ENCODE measurements at regions not wholly inside any gene's neighbourhood (a gene's known extent, or its start where the extent isn't known, plus 50 kb on each side); places are given as distances from the start of the nearest gene placed in this dataset.

DNA sequence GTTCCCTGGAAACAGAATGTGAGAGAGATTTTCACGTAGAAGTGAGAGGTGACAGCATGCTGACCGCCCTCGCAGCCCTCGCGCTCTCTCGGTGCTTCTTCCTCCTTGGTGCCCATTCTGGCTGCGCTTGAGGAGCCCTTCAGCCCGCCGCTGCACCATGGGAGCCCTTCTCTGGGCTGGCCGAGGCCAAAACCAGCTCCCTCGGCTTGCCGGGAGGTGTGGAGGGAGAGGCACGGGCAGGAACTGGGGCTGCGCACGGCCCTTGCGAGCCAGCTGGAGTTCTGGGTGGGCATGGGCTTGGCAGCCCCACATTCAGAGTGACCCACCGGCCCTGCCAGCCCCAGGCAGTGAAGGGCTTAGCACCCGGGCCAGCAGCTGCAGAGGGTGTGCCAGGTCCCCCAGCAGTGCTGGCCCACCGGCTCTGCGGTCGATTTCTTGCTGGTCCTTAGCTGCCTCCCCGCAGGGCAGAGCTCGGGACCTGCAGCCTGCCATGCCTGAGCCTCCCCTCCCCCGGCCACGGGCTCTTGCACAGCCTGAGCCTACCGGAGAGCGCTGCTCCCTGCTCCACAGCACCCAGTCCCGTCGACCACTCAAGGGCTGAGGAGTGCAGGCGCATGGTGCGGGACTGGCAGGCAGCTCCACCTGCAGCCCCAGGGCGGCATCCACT, 888.7 kb upstream of the ZWINT start:
- Mint-ChIP-seq H3K4me3 (no peak overlapping the region), H3K36me3 (no peaks in the 10 kb centered on the region), H3K9me3 (no peaks in the 10 kb centered on the region), H3K27ac (no peak overlapping the region), H3K27me3 (no peaks in the 10 kb centered on the region), H3K4me1 (no peaks in the 10 kb centered on the region)
- ATAC-seq: no peak

DNA sequence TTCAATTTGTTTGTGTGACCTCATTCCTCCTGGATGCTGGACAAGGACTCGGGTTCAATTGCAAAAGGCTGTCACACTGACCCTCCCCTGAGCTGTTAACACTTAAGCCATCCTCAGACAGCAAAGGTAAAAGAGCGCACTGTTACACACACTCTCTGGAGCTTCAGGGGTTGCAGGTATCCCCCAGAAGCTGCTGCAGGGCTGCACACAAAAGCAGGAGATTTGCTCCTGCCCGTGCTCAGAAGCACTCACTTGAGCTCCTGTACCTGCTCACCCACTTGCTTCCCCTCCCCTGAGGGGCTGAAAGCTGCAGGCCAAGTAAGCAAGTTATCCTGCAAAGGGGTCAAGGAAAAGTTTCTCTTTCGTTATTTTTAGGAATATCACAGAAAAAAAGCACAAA, 886.2 kb upstream of the ZWINT start:
- Mint-ChIP-seq H3K4me1 (no peaks in the 10 kb centered on the region), H3K36me3 (no peaks in the 10 kb centered on the region), H3K9me3 (no peaks in the 10 kb centered on the region), H3K27me3 (no peaks in the 10 kb centered on the region), H3K4me3 (no peak overlapping the region), H3K27ac (no peak overlapping the region)
- ATAC-seq: no peak

DNA sequence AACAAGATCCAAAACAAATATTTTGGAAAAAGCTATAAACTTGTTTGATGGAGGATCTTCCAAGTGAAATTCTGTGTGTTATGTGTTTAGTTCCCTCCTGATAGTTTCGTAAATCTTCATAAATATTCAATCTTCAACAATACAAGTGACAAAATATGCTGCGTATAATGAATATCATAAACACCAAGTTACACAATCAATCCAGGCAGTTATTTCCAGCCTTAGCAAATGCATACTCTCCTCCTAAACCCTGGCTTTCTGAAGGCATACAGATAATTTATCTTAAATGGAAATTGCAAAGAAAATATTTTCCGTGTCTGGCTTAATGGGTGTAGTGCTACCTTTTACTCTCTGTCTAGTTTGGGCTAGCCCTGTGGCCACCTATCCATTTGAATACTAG, 864.9 kb upstream of the ZWINT start:
- Mint-ChIP-seq H3K27me3 (no peaks in the 10 kb centered on the region), H3K27ac (no peak overlapping the region), H3K4me3 (no peak overlapping the region), H3K4me1 (no peaks in the 10 kb centered on the region), H3K36me3 (no peaks in the 10 kb centered on the region), H3K9me3 (peaks cover 9% of the 10 kb centered on the region)
- ATAC-seq: no peak

DNA sequence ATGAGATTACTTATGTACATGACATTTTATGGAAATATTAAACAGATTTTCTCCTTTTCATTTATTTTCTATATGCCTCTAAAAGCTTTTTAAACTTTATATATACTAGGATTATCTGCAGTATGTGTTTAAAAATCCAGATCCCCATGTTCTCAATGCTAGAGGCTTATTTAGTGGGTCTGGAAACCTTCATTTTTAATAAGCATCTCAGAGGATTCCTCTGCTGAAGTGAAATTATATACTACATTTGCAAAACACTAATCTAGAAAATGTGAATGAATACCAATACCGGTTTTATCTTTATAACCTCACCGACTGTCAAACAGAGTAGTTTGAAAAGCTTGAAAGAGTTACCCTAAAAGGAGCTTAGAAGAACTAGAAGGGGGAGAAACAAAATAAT, 863.8 kb upstream of the ZWINT start:
- H3K27ac Mint-ChIP-seq: no peak overlapping the region
- ATAC-seq: no peak
- H3K4me1 Mint-ChIP-seq: no peaks in the 10 kb centered on the region
- no peaks in the 10 kb centered on the region for H3K36me3 Mint-ChIP-seq
- no peaks in the 10 kb centered on the region for H3K27me3 Mint-ChIP-seq
- peaks cover 8% of the 10 kb centered on the region for H3K9me3 Mint-ChIP-seq
- no peak overlapping the region for H3K4me3 Mint-ChIP-seq

DNA sequence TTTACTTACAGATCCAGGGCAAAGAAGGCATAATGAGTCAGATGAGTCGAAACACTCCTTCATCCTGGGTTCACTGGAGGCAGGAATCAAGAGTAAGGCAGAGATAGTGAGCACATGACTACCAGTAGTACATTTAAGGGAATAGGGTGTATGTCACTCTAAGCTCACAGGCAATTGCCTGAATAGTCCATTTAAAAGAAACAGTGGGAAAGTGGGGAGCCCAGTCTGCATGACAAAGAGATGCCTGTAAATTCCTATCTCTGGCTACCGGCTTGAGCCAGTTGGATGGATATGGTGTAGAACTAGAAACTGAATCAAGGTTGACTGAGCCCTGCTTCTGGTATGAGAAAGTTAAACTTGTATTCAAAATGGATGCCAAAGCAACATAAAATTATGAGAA, 861.5 kb upstream of the ZWINT start:
- H3K4me3 Mint-ChIP-seq: no peak overlapping the region
- H3K27me3 Mint-ChIP-seq: no peaks in the 10 kb centered on the region
- H3K9me3 Mint-ChIP-seq: no peaks in the 10 kb centered on the region
- no peaks in the 10 kb centered on the region for H3K36me3 Mint-ChIP-seq
- H3K27ac Mint-ChIP-seq: no peak overlapping the region
- H3K4me1 Mint-ChIP-seq: no peaks in the 10 kb centered on the region
- ATAC-seq: no peak

DNA sequence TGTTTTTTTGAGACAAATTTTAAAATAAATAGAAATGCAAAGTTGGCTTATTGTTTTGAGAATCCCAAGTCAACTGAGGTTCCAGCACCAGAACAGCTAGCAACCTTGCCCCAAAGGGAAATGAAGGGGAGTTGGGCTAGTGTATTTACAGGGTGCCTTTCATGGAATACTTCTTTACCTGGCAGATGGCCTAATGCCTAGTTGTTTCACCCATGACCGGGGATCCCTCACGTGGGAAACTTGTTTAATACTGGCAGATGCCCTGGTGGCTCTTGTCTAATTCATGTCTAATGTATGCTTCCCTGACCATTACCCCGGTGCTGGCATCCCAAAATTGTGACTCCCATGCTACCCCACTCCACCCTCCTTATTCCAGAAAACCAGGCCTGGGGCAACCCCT, 861.1 kb upstream of the ZWINT start:
- no peak overlapping the region for H3K27ac Mint-ChIP-seq
- H3K4me1 Mint-ChIP-seq: no peaks in the 10 kb centered on the region
- H3K27me3 Mint-ChIP-seq: no peaks in the 10 kb centered on the region
- no peak for ATAC-seq
- no peaks in the 10 kb centered on the region for H3K9me3 Mint-ChIP-seq
- no peak overlapping the region for H3K4me3 Mint-ChIP-seq
- no peaks in the 10 kb centered on the region for H3K36me3 Mint-ChIP-seq

DNA sequence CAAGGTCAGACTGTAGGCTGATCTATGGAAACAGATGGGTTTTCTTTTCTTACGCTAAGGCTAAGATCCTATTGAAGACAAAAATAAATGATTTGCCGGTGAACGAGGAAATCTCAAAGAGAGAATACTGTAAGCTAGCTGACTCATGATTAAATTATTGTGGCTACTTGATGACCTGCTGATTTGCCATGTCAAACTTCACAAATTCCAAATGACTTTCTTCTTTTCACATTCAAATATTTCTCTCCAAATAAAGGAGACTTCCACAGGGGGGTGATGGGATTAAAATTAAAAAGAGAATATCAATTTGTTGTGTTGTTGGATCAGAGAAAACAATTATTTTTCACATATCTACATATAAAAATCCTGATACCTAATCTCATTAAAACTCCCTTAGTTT, 860.6 kb upstream of the ZWINT start:
- no peaks in the 10 kb centered on the region for H3K9me3 Mint-ChIP-seq
- no peak for ATAC-seq
- H3K27ac Mint-ChIP-seq: no peak overlapping the region
- no peak overlapping the region for H3K4me3 Mint-ChIP-seq
- no peaks in the 10 kb centered on the region for H3K4me1 Mint-ChIP-seq
- H3K36me3 Mint-ChIP-seq: no peaks in the 10 kb centered on the region
- no peaks in the 10 kb centered on the region for H3K27me3 Mint-ChIP-seq

DNA sequence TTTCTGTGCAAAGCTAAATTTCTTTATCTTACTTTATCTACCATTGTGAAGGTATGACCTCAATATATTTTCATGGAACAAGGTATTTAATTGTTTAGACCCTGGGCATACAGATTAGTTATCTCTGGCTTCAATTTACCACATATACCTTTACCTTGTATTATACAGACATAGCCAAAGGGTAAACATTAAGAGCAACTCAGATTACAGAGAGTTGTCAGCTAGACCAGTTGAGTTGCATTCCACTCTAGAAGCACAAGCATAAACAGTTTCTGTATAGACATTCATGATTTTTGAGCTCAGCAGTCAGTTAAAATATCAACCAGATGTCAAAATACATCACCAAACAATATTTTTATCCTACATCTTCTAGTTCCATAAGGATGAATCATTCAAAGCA, 857.3 kb upstream of the ZWINT start:
- Mint-ChIP-seq H3K4me1 (no peaks in the 10 kb centered on the region), H3K9me3 (no peaks in the 10 kb centered on the region), H3K27ac (no peak overlapping the region), H3K36me3 (no peaks in the 10 kb centered on the region), H3K27me3 (no peaks in the 10 kb centered on the region), H3K4me3 (no peak overlapping the region)
- no peak for ATAC-seq

DNA sequence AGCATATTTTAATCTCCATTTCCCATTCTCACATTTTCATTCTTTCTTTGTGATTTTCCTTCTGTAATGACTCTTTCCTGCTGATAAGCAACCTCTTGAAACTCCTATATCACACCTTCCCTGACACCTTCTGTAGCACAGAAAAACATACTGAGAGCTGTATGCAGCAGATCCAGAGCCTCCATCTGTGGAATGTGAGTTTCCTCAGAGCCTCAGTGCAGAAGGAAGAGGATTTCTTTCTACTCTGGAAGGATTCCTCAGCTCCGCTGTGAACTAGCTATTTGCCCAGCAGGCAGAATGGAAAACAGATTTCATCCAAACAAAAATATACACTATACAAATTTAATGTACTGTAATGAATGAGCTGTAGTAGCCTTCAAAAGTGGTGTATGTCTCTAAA, 841.3 kb upstream of the ZWINT start:
- Mint-ChIP-seq H3K27ac (no peak overlapping the region), H3K27me3 (no peaks in the 10 kb centered on the region), H3K4me1 (no peaks in the 10 kb centered on the region)

DNA sequence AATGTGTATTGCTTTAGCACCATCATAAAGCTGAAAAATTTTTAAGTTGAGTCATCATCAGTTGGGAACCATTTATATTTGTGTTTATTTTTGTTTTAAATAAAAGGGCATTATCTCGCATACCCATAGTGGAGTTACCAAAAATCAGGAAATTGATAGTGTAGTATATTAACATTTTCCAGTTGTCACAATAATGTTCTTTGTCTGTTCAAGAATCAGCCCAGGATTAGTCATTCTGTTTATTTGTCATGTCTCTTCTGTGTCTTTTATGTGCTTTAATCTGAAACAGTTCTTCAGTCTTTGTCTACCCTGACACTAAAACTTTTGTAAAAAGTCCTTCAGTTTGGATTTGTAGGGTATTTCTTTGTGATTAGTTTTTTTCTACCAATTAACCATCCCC, 827.8 kb upstream of the ZWINT start:
- no peak for ATAC-seq
- H3K4me1 Mint-ChIP-seq: no peaks in the 10 kb centered on the region
- peaks cover 2% of the 10 kb centered on the region for H3K9me3 Mint-ChIP-seq
- no peak overlapping the region for H3K27ac Mint-ChIP-seq
- H3K27me3 Mint-ChIP-seq: no peaks in the 10 kb centered on the region
- no peak overlapping the region for H3K4me3 Mint-ChIP-seq
- no peaks in the 10 kb centered on the region for H3K36me3 Mint-ChIP-seq

More for the DNA sequence above, 841.3 kb upstream of the ZWINT start:
- Mint-ChIP-seq H3K4me3 (no peak overlapping the region), H3K9me3 (peaks cover 3% of the 10 kb centered on the region), H3K36me3 (no peaks in the 10 kb centered on the region)
- ATAC-seq: no peak

DNA sequence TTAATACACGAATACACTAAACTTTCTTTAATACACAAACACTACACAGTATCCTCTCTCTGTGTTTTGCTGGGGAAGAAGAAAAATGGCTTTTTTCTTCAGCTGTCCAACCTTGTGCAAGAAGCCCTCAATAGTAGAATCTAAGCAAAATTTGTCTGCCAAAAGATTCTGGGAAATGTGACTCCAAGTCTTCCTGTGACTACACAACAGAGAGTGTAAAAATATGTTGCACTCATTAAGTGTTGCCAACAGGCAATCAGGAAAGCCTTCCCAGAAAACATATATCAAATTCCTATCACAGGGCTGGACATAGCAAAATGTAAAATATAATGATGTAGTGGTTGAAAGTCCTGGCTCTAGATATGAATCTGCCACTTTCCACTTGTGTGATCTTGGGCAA, 825.1 kb upstream of the ZWINT start:
- H3K36me3 Mint-ChIP-seq: no peaks in the 10 kb centered on the region

DNA sequence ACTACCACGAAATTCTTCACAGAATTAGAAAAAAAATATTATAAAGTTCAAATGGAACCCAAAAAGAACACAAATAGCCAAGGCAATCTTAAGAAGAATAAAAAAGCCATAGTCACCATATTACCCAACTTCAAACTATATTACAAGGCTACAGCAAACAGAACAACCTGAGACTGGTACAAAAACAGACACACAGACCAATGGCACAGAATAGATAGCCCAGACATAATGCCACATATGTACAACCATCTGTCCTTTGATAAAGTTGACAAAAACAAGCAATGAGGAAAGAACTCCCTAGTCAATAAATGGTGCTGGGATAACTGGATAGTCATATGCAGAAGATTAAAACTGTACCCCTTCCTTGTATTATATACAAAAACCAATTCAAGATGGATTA, 808.5 kb upstream of the ZWINT start:
- Mint-ChIP-seq H3K36me3 (no peaks in the 10 kb centered on the region), H3K4me3 (no peak overlapping the region), H3K27ac (no peak overlapping the region), H3K27me3 (no peaks in the 10 kb centered on the region), H3K4me1 (no peaks in the 10 kb centered on the region), H3K9me3 (no peaks in the 10 kb centered on the region)
- ATAC-seq: no peak

More for the DNA sequence above, 825.1 kb upstream of the ZWINT start:
- Mint-ChIP-seq H3K27me3 (no peaks in the 10 kb centered on the region), H3K4me3 (no peak overlapping the region), H3K4me1 (no peaks in the 10 kb centered on the region), H3K9me3 (peaks cover 5% of the 10 kb centered on the region), H3K27ac (no peak overlapping the region)
- no peak for ATAC-seq

DNA sequence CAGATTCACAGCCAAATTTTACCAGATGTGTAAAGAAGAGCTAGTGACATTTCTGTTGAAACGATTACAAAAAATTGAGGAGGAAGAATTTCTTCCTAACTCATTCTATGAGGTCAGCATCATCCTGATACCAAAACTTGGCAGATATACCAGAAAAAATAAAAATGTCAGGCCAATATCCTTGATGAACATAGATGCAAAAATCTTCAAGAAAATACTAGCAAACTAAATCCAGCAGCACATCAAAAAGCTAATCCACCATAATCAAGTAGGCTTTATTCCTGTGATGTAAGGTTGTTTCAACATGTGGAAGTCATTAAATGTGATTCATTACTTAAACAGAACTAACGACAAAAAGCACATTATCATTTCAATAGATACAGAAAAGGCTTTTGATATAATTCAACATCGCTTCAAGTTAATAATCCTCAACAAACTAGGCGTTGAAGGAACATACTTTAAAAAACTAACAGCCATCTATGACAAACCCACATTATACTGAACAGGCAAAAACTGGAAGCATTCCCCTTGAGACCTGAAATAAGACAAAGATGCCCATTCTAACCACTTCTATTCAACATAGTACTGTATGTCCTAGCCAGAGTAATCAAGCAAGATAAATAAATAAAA, 807.7 kb upstream of the ZWINT start:
- no peak for ATAC-seq
- Mint-ChIP-seq H3K36me3 (no peaks in the 10 kb centered on the region), H3K27ac (no peak overlapping the region), H3K27me3 (no peaks in the 10 kb centered on the region), H3K9me3 (no peaks in the 10 kb centered on the region), H3K4me1 (no peaks in the 10 kb centered on the region), H3K4me3 (no peak overlapping the region)

DNA sequence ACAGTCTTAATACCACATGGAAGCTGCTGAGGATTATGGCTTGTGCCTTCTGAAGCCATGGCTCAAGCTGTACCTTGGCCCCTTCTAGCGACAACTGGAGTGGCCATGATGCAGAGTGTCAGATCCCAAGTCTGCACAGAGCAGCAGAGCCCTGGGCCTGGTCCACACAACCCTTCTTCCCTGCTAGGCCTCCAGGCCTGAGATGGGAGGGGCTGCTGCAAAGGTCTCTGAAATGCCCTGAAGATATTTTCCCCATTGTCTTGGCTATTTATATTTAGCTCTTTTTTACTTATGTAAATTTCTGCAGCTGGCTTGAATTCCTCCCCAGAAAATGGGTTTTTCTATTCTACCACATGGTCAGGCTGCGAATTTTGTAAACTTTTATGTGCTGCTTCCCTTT, 804.6 kb upstream of the ZWINT start:
- no peak for ATAC-seq
- Mint-ChIP-seq H3K9me3 (no peaks in the 10 kb centered on the region), H3K27ac (no peak overlapping the region), H3K4me3 (no peak overlapping the region), H3K36me3 (no peaks in the 10 kb centered on the region), H3K27me3 (no peaks in the 10 kb centered on the region), H3K4me1 (no peaks in the 10 kb centered on the region)

DNA sequence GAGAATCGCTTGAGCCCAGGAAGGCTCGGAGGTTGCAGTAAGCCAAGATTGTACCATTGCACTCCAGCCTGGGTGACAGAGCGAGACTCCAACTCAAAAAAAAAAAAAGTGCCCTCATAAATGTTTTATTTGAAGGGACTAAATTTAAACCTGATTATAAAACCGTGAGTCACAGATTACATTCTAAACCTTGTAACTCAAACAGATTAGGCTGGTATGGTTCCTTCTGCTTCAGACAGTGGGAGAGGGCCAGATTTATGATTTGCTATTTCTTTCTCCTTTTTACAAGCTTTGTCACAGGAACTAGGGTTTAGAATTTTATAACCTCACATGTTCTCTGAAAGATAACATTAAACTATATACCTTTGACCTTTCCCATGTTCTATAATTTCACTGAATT, 801.2 kb upstream of the ZWINT start:
- no peaks in the 10 kb centered on the region for H3K36me3 Mint-ChIP-seq
- H3K27ac Mint-ChIP-seq: no peak overlapping the region
- no peaks in the 10 kb centered on the region for H3K27me3 Mint-ChIP-seq
- no peaks in the 10 kb centered on the region for H3K9me3 Mint-ChIP-seq
- no peaks in the 10 kb centered on the region for H3K4me1 Mint-ChIP-seq
- no peak for ATAC-seq
- H3K4me3 Mint-ChIP-seq: no peak overlapping the region

DNA sequence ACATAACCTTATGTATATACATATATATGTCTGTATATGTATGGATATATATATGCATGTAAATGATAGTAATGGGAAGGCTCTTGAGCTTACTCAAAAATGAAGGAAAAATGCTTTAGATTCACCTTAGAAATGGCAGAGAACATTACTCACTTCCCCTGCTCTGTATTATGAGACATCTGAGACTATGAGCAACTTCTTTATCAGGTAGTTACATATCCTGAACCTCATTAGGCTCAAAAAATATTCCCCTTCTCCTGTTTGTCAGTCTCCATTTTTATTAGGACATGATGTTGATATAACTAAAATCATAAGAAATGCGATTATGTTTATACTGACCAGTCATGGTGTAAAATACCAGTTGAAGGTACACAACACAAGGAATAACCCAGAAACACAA, 800.1 kb upstream of the ZWINT start:
- no peaks in the 10 kb centered on the region for H3K27me3 Mint-ChIP-seq
- H3K9me3 Mint-ChIP-seq: no peaks in the 10 kb centered on the region
- no peak overlapping the region for H3K27ac Mint-ChIP-seq
- no peak for ATAC-seq
- H3K4me1 Mint-ChIP-seq: no peaks in the 10 kb centered on the region
- H3K4me3 Mint-ChIP-seq: no peak overlapping the region
- H3K36me3 Mint-ChIP-seq: no peaks in the 10 kb centered on the region

Data from stimulated activated memory B cell treated with anti-CD40 and anti-IgM and Interleukin-4, amounts not matched to agents 10 μg/mL and 1 μg/mL and 100 μg/mL, for 72 hours (primary cell).